H1 (cell line): ENCODE measurements at regions not wholly inside any gene's neighbourhood (a gene's known extent, or its start where the extent isn't known, plus 50 kb on each side); places are given as distances from the start of the nearest gene placed in this dataset.

Source experiments
- CHD7 ChIP-seq: fragments of 300-600 bp; sonication (generic); IDR thresholded peaks from 2 replicates; pipeline ENCODE4 v1.7.1; 2012; ENCODE audit warnings: low read length, moderate library complexity, mild to moderate bottlenecking, inconsistent platforms; ENCODE audit not compliant: insufficient replicate concordance
- HDAC2 ChIP-seq, 2 experiments: fragments of 300-600 bp in 1 of 2; sonication (generic) in 1 of 2; IDR thresholded peaks; 2 replicates each; pipeline ENCODE4 v1.6.1; 2011 to 2012; ENCODE audit warnings: low read depth in 2 of 2, low read length in 2 of 2, mild to moderate bottlenecking in 2 of 2, moderate library complexity in 2 of 2, borderline replicate concordance in 1 of 2, inconsistent platforms in 1 of 2
- KDM4A ChIP-seq: IDR thresholded peaks from one replicate; pipeline ENCODE4 v1.7.1; 2012; ENCODE audit warnings: low read depth, mild to moderate bottlenecking, moderate library complexity, low read length, inconsistent platforms; ENCODE audit not compliant: severe bottlenecking
- KDM5A ChIP-seq: fragments of 200-600 bp; IDR thresholded peaks from 2 replicates; pipeline ENCODE4 v1.7.1; 2012; ENCODE audit warnings: mild to moderate bottlenecking, low read length, inconsistent platforms, mixed read lengths
- MAX ChIP-seq: IDR thresholded peaks from 2 replicates; pipeline ENCODE4 v1.6.1; 2012; ENCODE audit warnings: inconsistent platforms
- NRF1 ChIP-seq: IDR thresholded peaks from 2 replicates; pipeline ENCODE4 v1.6.1; 2011; ENCODE audit warnings: mild to moderate bottlenecking, low read depth, low read length, improper control_type of control experiment
- RAD21 ChIP-seq, 2 experiments: IDR thresholded peaks in 1 of 2; conservative IDR thresholded peaks in 1 of 2; 2 replicates each; pipeline ENCODE4 v1.6.1; 2011; ENCODE audit warnings: low read depth in 2 of 2, low read length in 2 of 2, improper control_type of control experiment in 1 of 2, inconsistent platforms in 1 of 2, mild to moderate bottlenecking in 1 of 2, moderate library complexity in 1 of 2
- SIN3A ChIP-seq, 2 experiments: IDR thresholded peaks in 1 of 2; conservative IDR thresholded peaks in 1 of 2; 2 replicates each; pipeline ENCODE4 v1.6.1; 2011 to 2012; ENCODE audit warnings: low read length in 2 of 2, improper control_type of control experiment in 1 of 2, low read depth in 1 of 2, mild to moderate bottlenecking in 1 of 2
- SIRT6 ChIP-seq: IDR thresholded peaks from one replicate; pipeline ENCODE4 v1.7.1; 2012; ENCODE audit warnings: low read length, inconsistent platforms
- SP1 ChIP-seq: IDR thresholded peaks from 2 replicates; pipeline ENCODE4 v1.6.1; 2011; ENCODE audit warnings: low read depth, low read length
- SRF ChIP-seq: IDR thresholded peaks from 2 replicates; pipeline ENCODE4 v1.6.1; 2011; ENCODE audit warnings: mild to moderate bottlenecking, low read depth, low read length, moderate library complexity
- SUZ12 ChIP-seq: fragments of 200-600 bp; sonication (generic); IDR thresholded peaks from 2 replicates; pipeline ENCODE4 v1.6.1; 2012; ENCODE audit warnings: mild to moderate bottlenecking, inconsistent platforms, low read length, moderate library complexity, mixed read lengths

GRCh38 chr1:87733386-87733785, 404.7 kb downstream of the LMO4 start (continued):
- TF ChIP-seq CHD7 (no peak), SP1 (no peak), SRF (no peak), MAX (no peak), SIN3A (conservative IDR thresholded peaks at IDR 0.05 in 1 of 2, IDR thresholded peaks at IDR 0.05 in 1 of 2; ENCODE audit: low read depth in 1 of 2, low read length in 2 of 2) (no peak), KDM4A (no peak), NRF1 (no peak), SIRT6 (no peak), HDAC2 (IDR thresholded peaks at IDR 0.05; ENCODE audit: borderline replicate concordance in 1 of 2, low read depth in 2 of 2, low read length in 2 of 2) (no peak), SUZ12 (no peak), RAD21 (IDR thresholded peaks at IDR 0.05 in 1 of 2, conservative IDR thresholded peaks at IDR 0.05 in 1 of 2; ENCODE audit: low read depth in 2 of 2, low read length in 2 of 2) (no peak), KDM5A (no peak)
